ENCODE measurements at regions not wholly inside any gene's neighbourhood (a gene's known extent, or its start where the extent isn't known, plus 50 kb on each side); places are given as distances from the start of the nearest gene placed in this dataset.

DNA sequence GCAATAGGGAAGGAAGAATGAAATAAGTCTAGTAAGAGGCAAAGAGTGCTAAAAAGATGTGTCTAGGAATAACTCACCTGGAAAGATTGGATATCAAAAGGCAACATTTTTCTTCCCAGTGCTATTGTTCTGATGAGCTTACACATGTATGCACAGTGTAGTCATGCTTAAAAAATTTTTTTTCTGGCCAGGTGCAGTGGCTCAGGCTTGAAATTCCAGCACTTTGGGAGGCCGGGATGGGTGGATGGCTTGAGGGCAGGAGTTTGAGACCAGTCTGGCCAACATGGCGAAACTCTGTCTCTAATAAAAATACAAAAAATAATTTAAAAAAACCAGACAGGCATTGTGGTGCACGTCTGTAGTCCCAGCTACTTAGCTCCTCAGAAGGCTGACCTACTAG lies 795.8 kb upstream of the IGFBP7 start (continued):
- TF ChIP-seq, protein P1, sequence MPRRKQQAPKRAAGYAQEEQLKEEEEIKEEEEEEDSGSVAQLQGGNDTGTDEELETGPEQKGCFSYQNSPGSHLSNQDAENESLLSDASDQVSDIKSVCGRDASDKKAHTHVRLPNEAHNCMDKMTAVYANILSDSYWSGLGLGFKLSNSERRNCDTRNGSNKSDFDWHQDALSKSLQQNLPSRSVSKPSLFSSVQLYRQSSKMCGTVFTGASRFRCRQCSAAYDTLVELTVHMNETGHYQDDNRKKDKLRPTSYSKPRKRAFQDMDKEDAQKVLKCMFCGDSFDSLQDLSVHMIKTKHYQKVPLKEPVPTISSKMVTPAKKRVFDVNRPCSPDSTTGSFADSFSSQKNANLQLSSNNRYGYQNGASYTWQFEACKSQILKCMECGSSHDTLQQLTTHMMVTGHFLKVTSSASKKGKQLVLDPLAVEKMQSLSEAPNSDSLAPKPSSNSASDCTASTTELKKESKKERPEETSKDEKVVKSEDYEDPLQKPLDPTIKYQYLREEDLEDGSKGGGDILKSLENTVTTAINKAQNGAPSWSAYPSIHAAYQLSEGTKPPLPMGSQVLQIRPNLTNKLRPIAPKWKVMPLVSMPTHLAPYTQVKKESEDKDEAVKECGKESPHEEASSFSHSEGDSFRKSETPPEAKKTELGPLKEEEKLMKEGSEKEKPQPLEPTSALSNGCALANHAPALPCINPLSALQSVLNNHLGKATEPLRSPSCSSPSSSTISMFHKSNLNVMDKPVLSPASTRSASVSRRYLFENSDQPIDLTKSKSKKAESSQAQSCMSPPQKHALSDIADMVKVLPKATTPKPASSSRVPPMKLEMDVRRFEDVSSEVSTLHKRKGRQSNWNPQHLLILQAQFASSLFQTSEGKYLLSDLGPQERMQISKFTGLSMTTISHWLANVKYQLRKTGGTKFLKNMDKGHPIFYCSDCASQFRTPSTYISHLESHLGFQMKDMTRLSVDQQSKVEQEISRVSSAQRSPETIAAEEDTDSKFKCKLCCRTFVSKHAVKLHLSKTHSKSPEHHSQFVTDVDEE (CRISPR knock-in tag; IDR thresholded peaks at IDR 0.05), result no peak
- TF ChIP-seq ISL1 (CRISPR knock-in tag; IDR thresholded peaks at IDR 0.05) (no peak), PPARA (CRISPR knock-in tag; IDR thresholded peaks at IDR 0.05; ENCODE audit: borderline replicate concordance) (no peak), OSR1 (CRISPR knock-in tag; IDR thresholded peaks at IDR 0.05) (no peak), BACH2 (CRISPR knock-in tag; IDR thresholded peaks at IDR 0.05; ENCODE audit: borderline replicate concordance) (no peak)

DNA sequence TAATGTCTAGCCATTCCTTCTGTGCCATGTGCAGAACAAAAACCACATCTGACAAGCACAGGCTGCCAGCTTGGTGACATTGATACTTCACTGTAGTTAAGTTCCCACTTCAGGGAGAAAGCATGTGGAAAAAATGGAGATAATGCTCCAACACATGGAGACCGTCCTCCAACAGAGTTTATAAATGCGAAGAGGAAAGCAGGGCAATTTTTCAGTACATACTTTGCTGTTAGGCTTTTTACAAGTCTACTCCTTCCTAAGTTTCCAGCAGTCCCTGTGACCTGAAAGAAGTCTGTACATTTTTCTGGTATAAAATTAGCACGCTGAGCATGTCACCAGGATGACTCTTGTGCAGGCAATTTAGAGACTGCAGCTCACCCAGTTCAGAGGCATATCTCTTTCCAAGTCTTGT lies 766.9 kb upstream of the IGFBP7 start:
- TF ChIP-seq RARB (CRISPR knock-in tag; IDR thresholded peaks at IDR 0.05), result no peak
- TF ChIP-seq, protein P2, sequence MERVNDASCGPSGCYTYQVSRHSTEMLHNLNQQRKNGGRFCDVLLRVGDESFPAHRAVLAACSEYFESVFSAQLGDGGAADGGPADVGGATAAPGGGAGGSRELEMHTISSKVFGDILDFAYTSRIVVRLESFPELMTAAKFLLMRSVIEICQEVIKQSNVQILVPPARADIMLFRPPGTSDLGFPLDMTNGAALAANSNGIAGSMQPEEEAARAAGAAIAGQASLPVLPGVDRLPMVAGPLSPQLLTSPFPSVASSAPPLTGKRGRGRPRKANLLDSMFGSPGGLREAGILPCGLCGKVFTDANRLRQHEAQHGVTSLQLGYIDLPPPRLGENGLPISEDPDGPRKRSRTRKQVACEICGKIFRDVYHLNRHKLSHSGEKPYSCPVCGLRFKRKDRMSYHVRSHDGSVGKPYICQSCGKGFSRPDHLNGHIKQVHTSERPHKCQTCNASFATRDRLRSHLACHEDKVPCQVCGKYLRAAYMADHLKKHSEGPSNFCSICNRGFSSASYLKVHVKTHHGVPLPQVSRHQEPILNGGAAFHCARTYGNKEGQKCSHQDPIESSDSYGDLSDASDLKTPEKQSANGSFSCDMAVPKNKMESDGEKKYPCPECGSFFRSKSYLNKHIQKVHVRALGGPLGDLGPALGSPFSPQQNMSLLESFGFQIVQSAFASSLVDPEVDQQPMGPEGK (CRISPR knock-in tag; IDR thresholded peaks at IDR 0.05; ENCODE audit: borderline replicate concordance), result no peak
- no peak for TF ChIP-seq CSDC2 (CRISPR knock-in tag; IDR thresholded peaks at IDR 0.05)
- no peak for TF ChIP-seq BACH2 (CRISPR knock-in tag; IDR thresholded peaks at IDR 0.05; ENCODE audit: borderline replicate concordance)
- no peak for TF ChIP-seq TCF4 (CRISPR knock-in tag; IDR thresholded peaks at IDR 0.05; ENCODE audit: borderline replicate concordance)
- TF ChIP-seq ZC3H10 (CRISPR knock-in tag; IDR thresholded peaks at IDR 0.05), result no peak
- TF ChIP-seq ZNF8 (CRISPR knock-in tag; IDR thresholded peaks at IDR 0.05), result no peak
- TF ChIP-seq, protein P3, sequence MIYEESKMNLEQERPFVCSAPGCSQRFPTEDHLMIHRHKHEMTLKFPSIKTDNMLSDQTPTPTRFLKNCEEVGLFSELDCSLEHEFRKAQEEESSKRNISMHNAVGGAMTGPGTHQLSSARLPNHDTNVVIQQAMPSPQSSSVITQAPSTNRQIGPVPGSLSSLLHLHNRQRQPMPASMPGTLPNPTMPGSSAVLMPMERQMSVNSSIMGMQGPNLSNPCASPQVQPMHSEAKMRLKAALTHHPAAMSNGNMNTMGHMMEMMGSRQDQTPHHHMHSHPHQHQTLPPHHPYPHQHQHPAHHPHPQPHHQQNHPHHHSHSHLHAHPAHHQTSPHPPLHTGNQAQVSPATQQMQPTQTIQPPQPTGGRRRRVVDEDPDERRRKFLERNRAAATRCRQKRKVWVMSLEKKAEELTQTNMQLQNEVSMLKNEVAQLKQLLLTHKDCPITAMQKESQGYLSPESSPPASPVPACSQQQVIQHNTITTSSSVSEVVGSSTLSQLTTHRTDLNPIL (CRISPR knock-in tag; IDR thresholded peaks at IDR 0.05; ENCODE audit: low read depth), result no peak
- TF ChIP-seq ZFP3 (CRISPR knock-in tag; IDR thresholded peaks at IDR 0.05), result no peak
- no peak for TF ChIP-seq ISL1 (CRISPR knock-in tag; IDR thresholded peaks at IDR 0.05)
- no peak for TF ChIP-seq ZNF70 (CRISPR knock-in tag; IDR thresholded peaks at IDR 0.05)
- TF ChIP-seq GLIS3 (CRISPR knock-in tag; IDR thresholded peaks at IDR 0.05), result no peak
- TF ChIP-seq, protein P4, sequence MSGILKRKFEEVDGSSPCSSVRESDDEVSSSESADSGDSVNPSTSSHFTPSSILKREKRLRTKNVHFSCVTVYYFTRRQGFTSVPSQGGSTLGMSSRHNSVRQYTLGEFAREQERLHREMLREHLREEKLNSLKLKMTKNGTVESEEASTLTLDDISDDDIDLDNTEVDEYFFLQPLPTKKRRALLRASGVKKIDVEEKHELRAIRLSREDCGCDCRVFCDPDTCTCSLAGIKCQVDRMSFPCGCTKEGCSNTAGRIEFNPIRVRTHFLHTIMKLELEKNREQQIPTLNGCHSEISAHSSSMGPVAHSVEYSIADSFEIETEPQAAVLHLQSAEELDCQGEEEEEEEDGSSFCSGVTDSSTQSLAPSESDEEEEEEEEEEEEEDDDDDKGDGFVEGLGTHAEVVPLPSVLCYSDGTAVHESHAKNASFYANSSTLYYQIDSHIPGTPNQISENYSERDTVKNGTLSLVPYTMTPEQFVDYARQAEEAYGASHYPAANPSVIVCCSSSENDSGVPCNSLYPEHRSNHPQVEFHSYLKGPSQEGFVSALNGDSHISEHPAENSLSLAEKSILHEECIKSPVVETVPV (CRISPR knock-in tag; IDR thresholded peaks at IDR 0.05), result no peak
- no peak for TF ChIP-seq PPARA (CRISPR knock-in tag; IDR thresholded peaks at IDR 0.05; ENCODE audit: borderline replicate concordance)
- TF ChIP-seq, protein P5, sequence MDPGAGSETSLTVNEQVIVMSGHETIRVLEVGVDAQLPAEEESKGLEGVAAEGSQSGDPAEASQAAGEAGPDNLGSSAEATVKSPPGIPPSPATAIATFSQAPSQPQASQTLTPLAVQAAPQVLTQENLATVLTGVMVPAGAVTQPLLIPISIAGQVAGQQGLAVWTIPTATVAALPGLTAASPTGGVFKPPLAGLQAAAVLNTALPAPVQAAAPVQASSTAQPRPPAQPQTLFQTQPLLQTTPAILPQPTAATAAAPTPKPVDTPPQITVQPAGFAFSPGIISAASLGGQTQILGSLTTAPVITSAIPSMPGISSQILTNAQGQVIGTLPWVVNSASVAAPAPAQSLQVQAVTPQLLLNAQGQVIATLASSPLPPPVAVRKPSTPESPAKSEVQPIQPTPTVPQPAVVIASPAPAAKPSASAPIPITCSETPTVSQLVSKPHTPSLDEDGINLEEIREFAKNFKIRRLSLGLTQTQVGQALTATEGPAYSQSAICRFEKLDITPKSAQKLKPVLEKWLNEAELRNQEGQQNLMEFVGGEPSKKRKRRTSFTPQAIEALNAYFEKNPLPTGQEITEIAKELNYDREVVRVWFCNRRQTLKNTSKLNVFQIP (CRISPR knock-in tag; IDR thresholded peaks at IDR 0.05; ENCODE audit: borderline replicate concordance, low read depth), result no peak
- TF ChIP-seq, protein P1 (CRISPR knock-in tag; IDR thresholded peaks at IDR 0.05), result no peak
- no peak for TF ChIP-seq ARNTL (CRISPR knock-in tag; IDR thresholded peaks at IDR 0.05; ENCODE audit: borderline replicate concordance, low read depth)
- no peak for TF ChIP-seq SNAI2 (CRISPR knock-in tag; IDR thresholded peaks at IDR 0.05)
- no peak for ATAC-seq

Data from SK-N-SH treated with all-trans-retinoic acid at 6 μM for 48 hours (cell line).